Astrocyte (in vitro differentiated cells and primary cell): ENCODE measurements at regions not wholly inside any gene's neighbourhood (a gene's known extent, or its start where the extent isn't known, plus 50 kb on each side); places are given as distances from the start of the nearest gene placed in this dataset.
A peak's percentile ranks its signal among the peaks of the same experiment; 100 is the strongest.

Source experiments
- DNase-seq: peaks from one replicate; pipeline ENCODE4 v3.0.0-alpha.2; 2010; ENCODE audit warnings: low read depth
- FAIRE-seq: peaks from 2 replicates; lab custom pipeline; 2011; peaks lifted over from hg19 to GRCh38; lab: Jason Lieb, UNC
- H2AFZ ChIP-seq: 2 replicates; pipeline ENCODE4 v1.6.0; 2012; ENCODE audit warnings: low read depth, low read length, inconsistent platforms
- H3K27ac ChIP-seq: 2 replicates; pipeline ENCODE4 v1.5.1; 2011; ENCODE audit warnings: low read depth, low read length, inconsistent platforms
- H3K27me3 ChIP-seq: 2 replicates; pipeline ENCODE4 v1.6.0; 2011; ENCODE audit warnings: low read length, inconsistent platforms; ENCODE audit not compliant: insufficient read depth
- H3K36me3 ChIP-seq: 2 replicates; pipeline ENCODE4 v1.5.1; 2011; ENCODE audit warnings: low read length, inconsistent platforms; ENCODE audit not compliant: insufficient read depth
- H3K4me1 ChIP-seq: 2 replicates; pipeline ENCODE4 v1.5.1; 2011; ENCODE audit warnings: low read length, inconsistent platforms; ENCODE audit not compliant: insufficient read depth
- H3K4me2 ChIP-seq: 2 replicates; pipeline ENCODE4 v1.6.0; 2012; ENCODE audit warnings: low read length, inconsistent platforms
- H3K4me3 ChIP-seq: 2 replicates; pipeline ENCODE4 v1.5.1; 2011; ENCODE audit warnings: low read depth, mild to moderate bottlenecking, low read length, inconsistent platforms; ENCODE audit not compliant: insufficient read depth
- H3K79me2 ChIP-seq: 2 replicates; pipeline ENCODE4 v1.6.0; 2012; ENCODE audit warnings: mild to moderate bottlenecking, low read length, inconsistent platforms; ENCODE audit not compliant: insufficient read depth
- H3K9ac ChIP-seq: 2 replicates; pipeline ENCODE4 v1.6.0; 2012; ENCODE audit warnings: mild to moderate bottlenecking, low read length, inconsistent platforms
- H3K9me3 ChIP-seq: 2 replicates; pipeline ENCODE4 v1.5.1; 2012; ENCODE audit warnings: low read depth, mild to moderate bottlenecking, low read length, inconsistent platforms; ENCODE audit not compliant: insufficient read depth
- H4K20me1 ChIP-seq: 2 replicates; pipeline ENCODE4 v1.6.0; 2012; ENCODE audit warnings: low read length, inconsistent platforms; ENCODE audit not compliant: insufficient read depth
- H3K27ac Mint-ChIP-seq: one replicate; pipeline ENCODE4 v1.8.0; 2021; ENCODE audit warnings: mild to moderate bottlenecking, mixed read lengths; ENCODE audit not compliant: unreplicated experiment
- H3K27me3 Mint-ChIP-seq: one replicate; pipeline ENCODE4 v1.8.0; 2021; ENCODE audit warnings: low read depth, mixed read lengths; ENCODE audit not compliant: unreplicated experiment
- H3K36me3 Mint-ChIP-seq: one replicate; pipeline ENCODE4 v1.8.0; 2021; ENCODE audit warnings: low read depth, mixed read lengths; ENCODE audit not compliant: unreplicated experiment
- H3K4me1 Mint-ChIP-seq: one replicate; pipeline ENCODE4 v1.8.0; 2021; ENCODE audit warnings: low read depth, mixed read lengths; ENCODE audit not compliant: unreplicated experiment
- H3K4me3 Mint-ChIP-seq: one replicate; pipeline ENCODE4 v1.8.0; 2021; ENCODE audit warnings: mild to moderate bottlenecking, moderate library complexity, mixed read lengths; ENCODE audit not compliant: unreplicated experiment
- H3K9me3 Mint-ChIP-seq: one replicate; pipeline ENCODE4 v1.8.0; 2021; ENCODE audit warnings: mild to moderate bottlenecking, mixed read lengths; ENCODE audit not compliant: unreplicated experiment
- CTCF ChIP-seq: IDR thresholded peaks from 2 replicates; pipeline ENCODE4 v1.5.1; 2011; ENCODE audit warnings: low read depth, mild to moderate bottlenecking, inconsistent platforms, low read length, moderate library complexity; ENCODE audit not compliant: insufficient read depth
- EZH2 ChIP-seq: IDR thresholded peaks from 2 replicates; pipeline ENCODE4 v1.6.1; 2012; ENCODE audit warnings: mild to moderate bottlenecking, low read length, inconsistent platforms; ENCODE audit not compliant: insufficient read depth

GRCh38 chr12:94516985-94517384, 57.3 kb upstream of the CEP83 start:
- Mint-ChIP-seq H3K4me3 (no peak overlapping the region), H3K4me1 (peaks cover 15% of the 10 kb centered on the region), H3K27me3 (peaks cover 3% of the 10 kb centered on the region), H3K9me3 (peaks cover 13% of the 10 kb centered on the region), H3K27ac (peak overlapping the region; percentile 64), H3K36me3 (no peaks in the 10 kb centered on the region)
- Histone ChIP-seq H3K36me3 (no peaks in the 10 kb centered on the region), H3K4me2 (peak overlapping the region; percentile 3), H2AFZ (peak overlapping the region; percentile 13), H3K4me3 (no peak overlapping the region), H3K79me2 (no peaks in the 10 kb centered on the region), H3K9me3 (no peaks in the 10 kb centered on the region), H4K20me1 (no peaks in the 10 kb centered on the region), H3K27ac (no peak overlapping the region), H3K4me1 (peaks cover 2% of the 10 kb centered on the region), H3K27me3 (peaks cover 2% of the 10 kb centered on the region), H3K9ac (no peak overlapping the region)
- TF ChIP-seq EZH2 (no peak), CTCF (no peak)
- no peak for FAIRE-seq
- DNase-seq, result peak; percentile 29

- Histone ChIP-seq H3K9me3 (no peaks in the 10 kb centered on the region), H3K9ac (no peak overlapping the region), H3K27me3 (no peaks in the 10 kb centered on the region), H2AFZ (no peak overlapping the region), H3K4me3 (no peak overlapping the region), H4K20me1 (no peaks in the 10 kb centered on the region), H3K4me2 (no peak overlapping the region), H3K4me1 (peaks cover 2% of the 10 kb centered on the region), H3K27ac (no peak overlapping the region), H3K36me3 (no peaks in the 10 kb centered on the region), H3K79me2 (no peaks in the 10 kb centered on the region)
- DNase-seq (no peak), FAIRE-seq (no peak)
- Mint-ChIP-seq H3K9me3 (peaks cover 12% of the 10 kb centered on the region), H3K27me3 (peaks cover 9% of the 10 kb centered on the region), H3K4me1 (peaks cover 15% of the 10 kb centered on the region), H3K27ac (no peak overlapping the region), H3K4me3 (no peak overlapping the region), H3K36me3 (no peaks in the 10 kb centered on the region)
- no peak for TF ChIP-seq CTCF
- TF ChIP-seq EZH2, result no peak
These were observed 53.9 kb upstream of the CEP83 start for GRCh38 chr12:94513527-94513926.

- Histone ChIP-seq H3K27me3 (peaks cover 5% of the 10 kb centered on the region), H3K9ac (no peak overlapping the region), H3K4me2 (no peak overlapping the region), H3K4me1 (no peaks in the 10 kb centered on the region), H3K4me3 (no peak overlapping the region), H3K36me3 (no peaks in the 10 kb centered on the region), H3K27ac (no peak overlapping the region), H3K79me2 (no peaks in the 10 kb centered on the region), H3K9me3 (no peaks in the 10 kb centered on the region), H4K20me1 (no peaks in the 10 kb centered on the region), H2AFZ (no peak overlapping the region)
- H3K36me3 Mint-ChIP-seq, result no peaks in the 10 kb centered on the region
- DNase-seq (no peak), FAIRE-seq (no peak)
- peaks cover 5% of the 10 kb centered on the region for H3K4me1 Mint-ChIP-seq
- no peak overlapping the region for H3K4me3 Mint-ChIP-seq
- TF ChIP-seq CTCF (no peak), EZH2 (no peak)
- H3K27ac Mint-ChIP-seq, result no peak overlapping the region
- H3K9me3 Mint-ChIP-seq, result peaks cover 10% of the 10 kb centered on the region
- H3K27me3 Mint-ChIP-seq, result peaks cover 11% of the 10 kb centered on the region
These were observed 51.8 kb upstream of the CEP83 start for GRCh38 chr12:94511506-94511905.
